Erythroblast (primary cell): ENCODE measurements at regions not wholly inside any gene's neighbourhood (a gene's known extent, or its start where the extent isn't known, plus 50 kb on each side); places are given as distances from the start of the nearest gene placed in this dataset.

Source experiments
- DNase-seq, 2 experiments: peaks; one replicate each; lab custom pipeline; 2025; lab: John Stamatoyannopoulos, UW
- GATA1 ChIP-seq: IDR thresholded peaks from 2 replicates; pipeline ENCODE4 v1.6.1; 2011; ENCODE audit warnings: low read depth, mild to moderate bottlenecking, control low read depth, low read length, moderate library complexity
- POLR2A ChIP-seq: IDR thresholded peaks from 2 replicates; pipeline ENCODE4 v1.6.1; 2011; ENCODE audit warnings: mild to moderate bottlenecking, low read length

GRCh38 chr4:129604632-129605255 is 508.8 kb downstream of the C4orf33 start:
- TF ChIP-seq POLR2A: no peak
- no peak for TF ChIP-seq GATA1
- no peak for DNase-seq

GRCh38 chr4:129614611-129615010 is 518.7 kb downstream of the C4orf33 start:
- TF ChIP-seq POLR2A (no peak), GATA1 (no peak)
- DNase-seq: no peak

GRCh38 chr4:129622566-129622965 is 526.6 kb downstream of the C4orf33 start:
- TF ChIP-seq GATA1: no peak
- TF ChIP-seq POLR2A: no peak
- DNase-seq: no peak

GRCh38 chr4:129623233-129623875 is 527.4 kb downstream of the C4orf33 start:
- no peak for DNase-seq
- TF ChIP-seq POLR2A: no peak

- peak; percentile 12 to 60 for DNase-seq
- TF ChIP-seq POLR2A (no peak), GATA1 (no peak)
These were observed 545.2 kb downstream of the C4orf33 start for GRCh38 chr4:129641179-129641578.

- DNase-seq: no peak
- no peak for TF ChIP-seq GATA1
- TF ChIP-seq POLR2A: no peak
These were observed 549.5 kb downstream of the C4orf33 start for GRCh38 chr4:129645461-129645860.

GRCh38 chr4:129668092-129668491 is 572.1 kb downstream of the C4orf33 start:
- TF ChIP-seq POLR2A (no peak), GATA1 (no peak)
- no peak for DNase-seq

- no peak for TF ChIP-seq POLR2A
- no peak for TF ChIP-seq GATA1
These were observed 577.0 kb downstream of the C4orf33 start for GRCh38 chr4:129672941-129673340.

GRCh38 chr4:129675036-129675435 is 579.1 kb downstream of the C4orf33 start:
- DNase-seq: no peak
- TF ChIP-seq POLR2A (no peak), GATA1 (no peak)

More at GRCh38 chr4:129672941-129673340, 577.0 kb downstream of the C4orf33 start:
- no peak for DNase-seq

- TF ChIP-seq POLR2A (no peak), GATA1 (no peak)
- DNase-seq: no peak
These were observed 581.0 kb downstream of the C4orf33 start for GRCh38 chr4:129676934-129677333.

GRCh38 chr4:129682586-129682985 is 586.6 kb downstream of the C4orf33 start:
- no peak for TF ChIP-seq POLR2A
- no peak for TF ChIP-seq GATA1

GRCh38 chr4:129707949-129708348 is 612.0 kb downstream of the C4orf33 start:
- TF ChIP-seq GATA1: no peak
- TF ChIP-seq POLR2A: no peak
- no peak for DNase-seq

More at GRCh38 chr4:129682586-129682985, 586.6 kb downstream of the C4orf33 start:
- no peak for DNase-seq

GRCh38 chr4:129708784-129709183 is 612.8 kb downstream of the C4orf33 start:
- TF ChIP-seq POLR2A: no peak
- DNase-seq: no peak

- no peak for TF ChIP-seq POLR2A
- TF ChIP-seq GATA1: no peak
- DNase-seq: no peak
These were observed 642.2 kb downstream of the C4orf33 start for GRCh38 chr4:129738175-129738574.

GRCh38 chr4:129747756-129748155 is 651.8 kb downstream of the C4orf33 start:
- TF ChIP-seq POLR2A: no peak
- DNase-seq: no peak
